MG63 (cell line): ENCODE measurements at regions not wholly inside any gene's neighbourhood (a gene's known extent, or its start where the extent isn't known, plus 50 kb on each side); places are given as distances from the start of the nearest gene placed in this dataset.
A peak's percentile ranks its signal among the peaks of the same experiment; 100 is the strongest.

Source experiments
- DNase-seq: peaks from one replicate; pipeline ENCODE4 v3.0.0-alpha.2; 2020
- H3K27me3 ChIP-seq: fragments of 250-450 bp; sonication (Bioruptor Pico); 2 replicates; pipeline ENCODE4 v1.5.1; 2020; ENCODE audit warnings: mild to moderate bottlenecking, moderate library complexity
- H3K36me3 ChIP-seq: fragments of 250-450 bp; sonication (Bioruptor Pico); 2 replicates; pipeline ENCODE4 v1.5.1; 2020; ENCODE audit warnings: mild to moderate bottlenecking, moderate library complexity
- H3K4me3 ChIP-seq: fragments of 250-450 bp; sonication (Bioruptor Pico); 2 replicates; pipeline ENCODE4 v1.5.1; 2020; ENCODE audit warnings: mild to moderate bottlenecking, moderate library complexity
- H3K9me3 ChIP-seq: fragments of 250-450 bp; sonication (Bioruptor Pico); 2 replicates; pipeline ENCODE4 v1.5.1; 2020; ENCODE audit warnings: mild to moderate bottlenecking, moderate library complexity

DNA sequence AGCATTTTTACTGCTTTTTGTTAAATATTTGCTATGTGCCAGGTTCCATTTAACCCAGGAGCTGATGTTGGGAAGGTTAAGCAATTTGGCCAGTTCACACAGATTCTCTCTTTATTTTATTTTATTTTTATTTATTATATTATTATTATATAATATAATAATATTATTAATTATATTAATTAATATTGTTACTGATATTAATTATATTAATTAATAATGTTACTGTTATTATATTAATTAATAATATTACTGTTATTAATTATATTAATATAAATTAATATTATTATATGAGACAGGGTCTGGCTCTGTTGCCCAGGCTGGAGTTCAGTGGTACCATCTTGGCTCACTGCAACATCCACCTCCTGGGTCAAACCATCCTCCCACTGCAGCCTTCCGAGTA lies 593.0 kb upstream of the SGCD start:
- Histone ChIP-seq H3K9me3 (no peaks in the 10 kb centered on the region), H3K4me3 (no peak overlapping the region), H3K36me3 (no peaks in the 10 kb centered on the region), H3K27me3 (peaks cover 27% of the 10 kb centered on the region)
- no peak for DNase-seq

GRCh38 chr5:155735388-155735787 lies 591.6 kb upstream of the SGCD start:
- peak; percentile 25 for DNase-seq
- no peaks in the 10 kb centered on the region for H3K9me3 ChIP-seq
- peaks cover 12% of the 10 kb centered on the region for H3K27me3 ChIP-seq

GRCh38 chr5:155738616-155739015 lies 588.3 kb upstream of the SGCD start:
- no peak for DNase-seq
- H3K4me3 ChIP-seq: no peak overlapping the region
- H3K27me3 ChIP-seq: peaks cover 7% of the 10 kb centered on the region; the same call in 1 of the 2 replicates
- no peaks in the 10 kb centered on the region for H3K36me3 ChIP-seq
- no peaks in the 10 kb centered on the region for H3K9me3 ChIP-seq

More at GRCh38 chr5:155735388-155735787, 591.6 kb upstream of the SGCD start:
- Histone ChIP-seq H3K36me3 (no peaks in the 10 kb centered on the region), H3K4me3 (no peak overlapping the region)

GRCh38 chr5:155746367-155747038 lies 580.5 kb upstream of the SGCD start:
- DNase-seq: no peak
- Histone ChIP-seq H3K9me3 (no peaks in the 10 kb centered on the region), H3K4me3 (no peak overlapping the region), H3K27me3 (peaks cover 10% of the 10 kb centered on the region; the same call in 1 of the 2 replicates), H3K36me3 (no peaks in the 10 kb centered on the region)

GRCh38 chr5:155750101-155750500 lies 576.9 kb upstream of the SGCD start:
- DNase-seq: no peak
- Histone ChIP-seq H3K27me3 (0 out of 2 replicates have a peak, but pooled peaks cover 5% of the 10 kb centered on the region), H3K9me3 (no peaks in the 10 kb centered on the region), H3K36me3 (no peaks in the 10 kb centered on the region), H3K4me3 (no peak overlapping the region)

DNA sequence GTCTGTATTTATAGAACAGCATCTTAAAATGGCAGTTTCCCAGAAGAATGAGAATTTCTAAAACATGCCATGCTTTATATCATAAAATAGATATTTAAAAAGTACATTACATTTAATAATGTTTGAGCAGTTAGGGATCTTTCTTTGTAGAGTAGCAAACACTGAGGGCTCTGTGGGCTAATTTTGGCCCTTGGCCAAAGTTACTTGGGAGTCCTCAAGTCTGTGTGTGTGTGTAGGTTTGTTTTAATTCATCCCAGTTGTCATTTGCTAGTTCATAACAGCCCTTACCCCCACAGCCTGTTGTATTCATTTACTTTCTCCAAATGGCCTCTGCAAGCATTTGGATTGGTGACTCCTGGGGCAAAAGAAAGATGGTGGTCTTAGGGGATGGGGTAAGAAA lies 576.4 kb upstream of the SGCD start:
- Histone ChIP-seq H3K4me3 (no peak overlapping the region), H3K9me3 (no peaks in the 10 kb centered on the region), H3K27me3 (0 out of 2 replicates have a peak, but pooled peaks cover 5% of the 10 kb centered on the region), H3K36me3 (no peaks in the 10 kb centered on the region)
- no peak for DNase-seq

GRCh38 chr5:155753943-155754581 lies 572.9 kb upstream of the SGCD start:
- H3K36me3 ChIP-seq: no peaks in the 10 kb centered on the region
- DNase-seq: no peak
- 0 out of 2 replicates have a peak, but pooled peaks cover 5% of the 10 kb centered on the region for H3K27me3 ChIP-seq
- no peaks in the 10 kb centered on the region for H3K9me3 ChIP-seq
- no peak overlapping the region for H3K4me3 ChIP-seq

DNA sequence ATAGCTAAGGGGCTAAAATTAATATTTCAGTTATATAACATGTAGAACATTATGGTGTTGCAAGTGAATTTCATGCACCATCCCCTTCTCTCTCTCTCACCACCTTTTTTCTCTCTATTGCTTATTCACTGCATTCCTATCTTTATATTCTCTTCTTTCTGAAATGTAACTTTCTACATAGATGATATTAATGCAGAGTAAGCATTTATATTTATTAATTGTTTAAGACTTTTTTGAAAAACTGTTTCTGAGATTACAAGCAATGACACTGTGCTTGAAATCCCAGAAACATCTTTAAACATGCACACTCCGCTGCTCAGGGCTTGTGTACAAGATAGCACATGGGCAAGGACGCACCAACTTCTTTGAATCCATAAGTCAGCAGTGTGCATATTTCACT lies 567.7 kb upstream of the SGCD start:
- Histone ChIP-seq H3K9me3 (no peaks in the 10 kb centered on the region), H3K36me3 (no peaks in the 10 kb centered on the region), H3K27me3 (no peaks in the 10 kb centered on the region), H3K4me3 (no peak overlapping the region)
- no peak for DNase-seq

DNA sequence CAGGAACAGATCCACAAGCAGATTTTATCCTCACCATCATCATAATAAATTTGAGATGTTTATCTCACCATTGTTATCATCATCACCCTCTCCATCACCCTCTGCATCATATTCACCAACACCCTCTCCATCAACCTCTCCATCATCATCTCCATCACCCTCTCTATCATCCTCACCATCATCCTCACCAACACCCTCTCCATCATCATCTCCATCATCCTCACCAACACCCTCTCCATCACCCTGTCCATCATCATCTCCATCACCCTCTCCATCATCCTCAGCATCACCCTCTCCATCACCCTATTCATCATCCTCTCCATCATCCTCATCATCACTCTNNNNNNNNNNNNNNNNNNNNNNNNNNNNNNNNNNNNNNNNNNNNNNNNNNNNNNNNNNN lies 567.0 kb upstream of the SGCD start:
- no peaks in the 10 kb centered on the region for H3K36me3 ChIP-seq
- no peaks in the 10 kb centered on the region for H3K27me3 ChIP-seq
- no peak overlapping the region for H3K4me3 ChIP-seq
- H3K9me3 ChIP-seq: no peaks in the 10 kb centered on the region
- no peak for DNase-seq

- no peak for DNase-seq
- no peaks in the 10 kb centered on the region for H3K36me3 ChIP-seq
- H3K27me3 ChIP-seq: no peaks in the 10 kb centered on the region
- no peaks in the 10 kb centered on the region; the same call in 1 of the 2 replicates for H3K9me3 ChIP-seq
- H3K4me3 ChIP-seq: no peak overlapping the region
Observed at GRCh38 chr5:155761502-155761901, 565.5 kb upstream of the SGCD start.

- Histone ChIP-seq H3K9me3 (no peaks in the 10 kb centered on the region; the same call in 1 of the 2 replicates), H3K4me3 (no peak overlapping the region), H3K36me3 (no peaks in the 10 kb centered on the region), H3K27me3 (no peaks in the 10 kb centered on the region)
- DNase-seq: no peak
Observed at GRCh38 chr5:155765715-155766114, 561.2 kb upstream of the SGCD start.

DNA sequence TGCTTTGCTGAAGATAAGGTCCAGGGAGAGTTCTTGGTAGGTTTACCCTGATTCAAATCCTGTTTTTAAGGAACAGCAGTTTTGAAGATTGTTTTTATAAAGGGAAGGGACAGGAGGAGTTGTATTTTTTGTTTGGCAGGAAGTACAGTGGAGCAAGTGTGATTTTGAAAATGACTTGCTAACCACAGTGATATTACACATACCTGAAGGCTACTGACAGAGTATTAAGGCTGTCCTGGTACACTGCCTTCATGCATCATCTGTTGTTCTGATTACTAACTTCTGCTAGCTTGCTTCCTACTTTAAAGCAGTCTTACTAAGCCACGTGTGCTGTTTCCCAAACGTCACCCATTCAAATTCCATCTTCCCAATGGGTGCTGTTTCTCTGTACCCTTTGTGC lies 559.5 kb upstream of the SGCD start:
- DNase-seq: no peak
- Histone ChIP-seq H3K36me3 (no peaks in the 10 kb centered on the region), H3K4me3 (no peak overlapping the region), H3K27me3 (no peaks in the 10 kb centered on the region), H3K9me3 (no peaks in the 10 kb centered on the region; the same call in 1 of the 2 replicates)

GRCh38 chr5:155768332-155768731 lies 558.6 kb upstream of the SGCD start:
- H3K36me3 ChIP-seq: no peaks in the 10 kb centered on the region
- no peaks in the 10 kb centered on the region for H3K27me3 ChIP-seq
- DNase-seq: no peak
- H3K4me3 ChIP-seq: no peak overlapping the region
- H3K9me3 ChIP-seq: no peaks in the 10 kb centered on the region; the same call in 1 of the 2 replicates

- H3K4me3 ChIP-seq: no peak overlapping the region
Observed at GRCh38 chr5:155772009-155772662, 554.8 kb upstream of the SGCD start.

DNA sequence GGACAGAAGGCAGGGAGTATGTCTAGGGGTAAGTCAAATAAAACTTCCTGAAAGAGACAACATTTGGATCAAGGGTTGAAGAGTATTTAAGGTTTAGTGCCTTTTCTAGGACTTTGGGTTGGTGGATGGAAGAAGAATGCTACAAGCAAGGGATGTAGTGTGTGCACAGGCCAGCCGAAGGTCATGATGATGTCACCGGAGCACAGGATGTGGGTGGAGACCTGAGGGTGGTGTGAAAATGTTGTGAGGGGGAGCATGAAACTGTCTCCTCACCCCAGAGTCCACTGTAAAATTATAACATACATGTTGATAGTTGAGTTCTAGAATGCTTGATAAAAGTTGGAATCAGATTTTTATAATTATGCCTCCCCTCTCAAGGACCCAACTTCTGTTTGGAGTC lies 553.3 kb upstream of the SGCD start:
- H3K36me3 ChIP-seq: no peaks in the 10 kb centered on the region
- H3K9me3 ChIP-seq: no peaks in the 10 kb centered on the region
- DNase-seq: no peak
- no peaks in the 10 kb centered on the region for H3K27me3 ChIP-seq
- no peak overlapping the region for H3K4me3 ChIP-seq

More at GRCh38 chr5:155772009-155772662, 554.8 kb upstream of the SGCD start:
- Histone ChIP-seq H3K9me3 (no peaks in the 10 kb centered on the region), H3K36me3 (no peaks in the 10 kb centered on the region), H3K27me3 (no peaks in the 10 kb centered on the region)
- no peak for DNase-seq

- Histone ChIP-seq H3K4me3 (no peak overlapping the region), H3K9me3 (no peaks in the 10 kb centered on the region), H3K36me3 (no peaks in the 10 kb centered on the region), H3K27me3 (no peaks in the 10 kb centered on the region)
- no peak for DNase-seq
Observed at GRCh38 chr5:155780260-155780659, 546.7 kb upstream of the SGCD start.

- Histone ChIP-seq H3K4me3 (no peak overlapping the region), H3K9me3 (no peaks in the 10 kb centered on the region), H3K36me3 (no peaks in the 10 kb centered on the region), H3K27me3 (no peaks in the 10 kb centered on the region)
- DNase-seq: no peak
Observed at GRCh38 chr5:155783246-155783645, 543.7 kb upstream of the SGCD start.
